H1 (cell line): ENCODE measurements at regions not wholly inside any gene's neighbourhood (a gene's known extent, or its start where the extent isn't known, plus 50 kb on each side); places are given as distances from the start of the nearest gene placed in this dataset.

Experiments
- CTCF ChIA-PET: fragments of 300-600 bp; sonication (Branson Sonifier 250); formaldehyde crosslinking; loops from one replicate; lab custom pipeline; 2021; ENCODE audit not compliant: partially characterized antibody; lab: Charles Lee
- POLR2A ChIA-PET: fragments of 300-600 bp; sonication (Branson Sonifier 250); formaldehyde crosslinking; loops from one replicate; lab custom pipeline; 2021; ENCODE audit warnings: inconsistent platforms; ENCODE audit not compliant: partially characterized antibody; lab: Charles Lee
- DNase-seq, 2 experiments: peaks; one replicate each; pipeline versions ENCODE4 v3.0.0 to v3.0.0-alpha.2; 2010 to 2022; ENCODE audit warnings: low spot score in 2 of 2, low read depth in 1 of 2, mixed read lengths in 1 of 2
- FAIRE-seq: peaks from 2 replicates; lab custom pipeline; 2011; peaks lifted over from hg19 to GRCh38; lab: Jason Lieb, UNC
- H2AFZ ChIP-seq: 2 replicates; pipeline ENCODE4 v1.8.1; 2012; ENCODE audit warnings: low read length, inconsistent platforms
- H2AK5ac ChIP-seq: 2 replicates; pipeline ENCODE4 v1.6.1; 2013; ENCODE audit warnings: low read depth, low read length
- H2BK120ac ChIP-seq: replicated peaks from 2 replicates; pipeline ENCODE3; 2013; ENCODE audit warnings: low read depth, low read length, inconsistent platforms
- H2BK12ac ChIP-seq: 2 replicates; pipeline ENCODE4 v1.6.1; 2013; ENCODE audit warnings: low read depth, low read length
- H2BK15ac ChIP-seq: 2 replicates; pipeline ENCODE4 v1.6.1; 2013; ENCODE audit warnings: low read length
- H2BK20ac ChIP-seq: 2 replicates; pipeline ENCODE4 v1.6.1; 2013; ENCODE audit warnings: low read length
- H2BK5ac ChIP-seq: 2 replicates; pipeline ENCODE4 v1.6.1; 2013; ENCODE audit warnings: low read depth, low read length
- H3K14ac ChIP-seq: 2 replicates; pipeline ENCODE4 v1.6.1; 2013; ENCODE audit warnings: inconsistent platforms; ENCODE audit not compliant: insufficient read length
- H3K18ac ChIP-seq: 2 replicates; pipeline ENCODE4 v1.6.1; 2013; ENCODE audit warnings: low read length; ENCODE audit errors: extremely low read depth
- H3K23ac ChIP-seq: 2 replicates; pipeline ENCODE4 v1.6.1; 2013; ENCODE audit warnings: inconsistent platforms; ENCODE audit not compliant: insufficient read length
- H3K23me2 ChIP-seq: 2 replicates; pipeline ENCODE4 v1.6.1; 2013; ENCODE audit warnings: low read depth, low read length
- H3K27ac ChIP-seq: 2 replicates; pipeline ENCODE4 v1.6.1; 2011; ENCODE audit warnings: low read depth, low read length, inconsistent platforms
- H3K27me3 ChIP-seq, 4 experiments: replicated peaks in 1 of 4; 1 replicate in 1 of 4; 2 replicates in 3 of 4; pipeline versions ENCODE4 v1.6.1 to v1.8.1; 2011 to 2013; ENCODE audit warnings: low read length in 3 of 4, mild to moderate bottlenecking in 3 of 4, inconsistent platforms in 2 of 4, mixed read lengths in 2 of 4, moderate library complexity in 1 of 4; ENCODE audit not compliant: control insufficient read depth in 3 of 4, insufficient read depth in 3 of 4; ENCODE audit errors: extremely low read depth in 1 of 4
- H3K36me3 ChIP-seq, 4 experiments: 2 replicates each; pipeline versions ENCODE4 v1.6.1 to v1.8.1; 2011 to 2013; ENCODE audit warnings: mild to moderate bottlenecking in 4 of 4, low read length in 3 of 4, moderate library complexity in 2 of 4, control low read depth in 1 of 4, inconsistent platforms in 1 of 4; ENCODE audit not compliant: insufficient read depth in 4 of 4, control insufficient read depth in 2 of 4
- H3K4ac ChIP-seq: replicated peaks from 2 replicates; pipeline ENCODE3; 2013; ENCODE audit warnings: low read length, low read depth, mixed read lengths, inconsistent platforms; ENCODE audit not compliant: insufficient read length
- H3K4me1 ChIP-seq, 4 experiments: replicated peaks in 1 of 4; 1 replicate in 1 of 4; 2 replicates in 3 of 4; pipeline versions ENCODE4 v1.6.1 to v1.8.1; 2011 to 2013; ENCODE audit warnings: low read length in 3 of 4, inconsistent platforms in 2 of 4, mixed read lengths in 1 of 4; ENCODE audit not compliant: insufficient read depth in 4 of 4, control insufficient read depth in 3 of 4
- H3K4me2 ChIP-seq, 2 experiments: 2 replicates each; pipeline versions ENCODE4 v1.6.1 to v1.8.1; 2011 to 2013; ENCODE audit warnings: low read depth in 2 of 2, low read length in 2 of 2, control low read depth in 1 of 2, inconsistent platforms in 1 of 2, mild to moderate bottlenecking in 1 of 2; ENCODE audit not compliant: insufficient read depth in 1 of 2
- H3K4me3 ChIP-seq, 4 experiments: fragments of 200-600, 300-600 bp in 1 of 4; sonication (generic), shearing (Covaris generic), sonication (Bioruptor Twin) in 1 of 4; 2 replicates each; pipeline versions ENCODE4 v1.5.1 to v1.8.1; 2011 to 2016; ENCODE audit warnings: low read length in 4 of 4, low read depth in 3 of 4, control low read depth in 2 of 4, inconsistent platforms in 2 of 4, mild to moderate bottlenecking in 2 of 4, mixed read lengths in 1 of 4, moderate library complexity in 1 of 4; ENCODE audit not compliant: insufficient read depth in 2 of 4; ENCODE audit errors: extremely low read depth in 1 of 4
- H3K56ac ChIP-seq: replicated peaks from 2 replicates; pipeline ENCODE3; 2013; ENCODE audit warnings: low read depth, mild to moderate bottlenecking, mixed read lengths, low read length, inconsistent platforms; ENCODE audit not compliant: insufficient read length
- H3K79me1 ChIP-seq: 2 replicates; pipeline ENCODE4 v1.6.1; 2013; ENCODE audit warnings: low read depth, low read length, control low read depth
- H3K79me2 ChIP-seq, 2 experiments: 2 replicates each; pipeline versions ENCODE4 v1.6.1 to v1.8.1; 2012 to 2013; ENCODE audit warnings: low read length in 2 of 2, mild to moderate bottlenecking in 2 of 2, inconsistent platforms in 1 of 2; ENCODE audit not compliant: insufficient read depth in 2 of 2, control insufficient read depth in 1 of 2
- H3K9ac ChIP-seq, 4 experiments: replicated peaks in 1 of 4; 1 replicate in 1 of 4; 2 replicates in 3 of 4; pipeline versions ENCODE4 v1.6.1 to v1.8.1; 2011 to 2013; ENCODE audit warnings: low read depth in 3 of 4, low read length in 3 of 4, control low read depth in 2 of 4, mild to moderate bottlenecking in 2 of 4, moderate library complexity in 2 of 4, inconsistent platforms in 1 of 4; ENCODE audit errors: extremely low read depth in 1 of 4
- H3K9me3 ChIP-seq, 2 experiments: 2 replicates each; pipeline versions ENCODE4 v1.6.1 to v1.8.1; 2012 to 2013; ENCODE audit warnings: mild to moderate bottlenecking in 2 of 2, moderate library complexity in 2 of 2, control low read depth in 1 of 2, inconsistent platforms in 1 of 2, low read depth in 1 of 2, low read length in 1 of 2, mixed read lengths in 1 of 2; ENCODE audit not compliant: insufficient read depth in 2 of 2
- H4K20me1 ChIP-seq, 2 experiments: replicated peaks in 1 of 2; 2 replicates each; pipeline versions ENCODE3 to v1.8.1; 2011 to 2013; ENCODE audit warnings: inconsistent platforms in 2 of 2, low read length in 2 of 2, mild to moderate bottlenecking in 1 of 2; ENCODE audit not compliant: insufficient read depth in 2 of 2, control insufficient read depth in 1 of 2
- H4K5ac ChIP-seq: 2 replicates; pipeline ENCODE4 v1.6.1; 2013; ENCODE audit warnings: low read length, low read depth, mixed read lengths, inconsistent platforms; ENCODE audit not compliant: insufficient read length
- H4K8ac ChIP-seq: 2 replicates; pipeline ENCODE4 v1.8.0; 2013; ENCODE audit warnings: mild to moderate bottlenecking, moderate library complexity, low read length, inconsistent platforms; ENCODE audit not compliant: insufficient read depth; ENCODE audit errors: extremely low read depth
- H4K91ac ChIP-seq: replicated peaks from 2 replicates; pipeline ENCODE3; 2013; ENCODE audit warnings: low read length, mixed read lengths, inconsistent platforms; ENCODE audit not compliant: insufficient read length
- CHD1 ChIP-seq: IDR thresholded peaks from 2 replicates; pipeline ENCODE4 v1.6.1; 2012; ENCODE audit warnings: low read depth, low read length, improper control_type of control experiment
- GTF2F1 ChIP-seq: IDR thresholded peaks from 2 replicates; pipeline ENCODE4 v1.6.1; 2012; ENCODE audit warnings: low read depth, low read length, improper control_type of control experiment, borderline replicate concordance
- NRF1 ChIP-seq: IDR thresholded peaks from 2 replicates; pipeline ENCODE4 v1.6.1; 2011; ENCODE audit warnings: mild to moderate bottlenecking, low read depth, low read length, improper control_type of control experiment
- POLR2AphosphoS5 ChIP-seq: IDR thresholded peaks from 2 replicates; pipeline ENCODE4 v1.6.1; 2011; ENCODE audit warnings: low read depth, low read length
- YY1 ChIP-seq: IDR thresholded peaks from 2 replicates; pipeline ENCODE4 v1.6.1; 2011; ENCODE audit warnings: low read depth, mild to moderate bottlenecking, low read length
- ZNF274 ChIP-seq: IDR thresholded peaks from 2 replicates; pipeline ENCODE4 v1.7.0; 2012; ENCODE audit warnings: low read length, borderline replicate concordance; ENCODE audit errors: extremely low read depth
- WGBS, 2 experiments: shearing (Covaris generic) in 1 of 2; methylation state at CpG; one replicate each; pipeline versions ENCODE4 v1.1.6 to v1.1.7; 2013 to 2015; ENCODE audit warnings: low lambda C conversion rate in 2 of 2, mixed read lengths in 2 of 2, inconsistent platforms in 1 of 2, low coverage in 1 of 2, missing lambda C conversion rate in 1 of 2; ENCODE audit not compliant: insufficient replicate concordance in 2 of 2, insufficient coverage in 1 of 2, insufficient read length in 1 of 2; ENCODE audit errors: extremely low coverage in 1 of 2, missing lambda C conversion rate in 1 of 2; 5-methylcytosine and 5-hydroxymethylcytosine counted together

DNA sequence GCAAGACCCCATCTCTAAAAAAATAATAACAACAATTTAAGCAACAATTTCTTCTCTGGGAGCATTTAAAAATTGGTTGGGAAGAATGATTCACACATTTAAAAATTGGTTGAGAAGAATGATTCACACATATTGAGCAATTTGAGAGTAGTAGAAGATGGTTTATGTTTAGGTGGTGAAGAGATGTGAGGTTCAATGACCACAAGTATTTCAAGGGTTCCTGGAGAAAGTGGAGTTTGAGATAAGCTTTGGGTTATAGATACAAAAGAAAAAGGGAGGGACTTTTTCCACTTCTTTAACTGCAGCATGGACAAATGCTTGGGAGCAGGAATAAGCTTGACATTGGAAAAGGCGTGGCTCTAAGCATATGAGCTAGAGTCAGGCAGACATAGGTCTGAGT, 145.7 kb upstream of the NPHP3 start:
- CTCF ChIA-PET = interaction anchor here (0.6 kb wide), 1 partner anchor 247 kb away, joined by 3 read pairs; no protein-coding TSS in a partner anchor
- WGBS, 2 experiments = 88% methylated on average over 1 of the region's 1 CpG; no CpG with 5 or more reads in 1 of the 2 experiments
- no peak overlapping the region for H2BK5ac ChIP-seq

More for the DNA sequence above, 145.7 kb upstream of the NPHP3 start:
- H3K56ac ChIP-seq = no peak overlapping the region
- no peak for FAIRE-seq
- no peak overlapping the region for H3K23ac ChIP-seq
- no peak overlapping the region for H2BK20ac ChIP-seq
- no peak overlapping the region for H2BK12ac ChIP-seq
- no peak overlapping the region for H3K27ac ChIP-seq
- H3K79me2 ChIP-seq = no peaks in the 10 kb centered on the region
- no peak for DNase-seq
- no peak overlapping the region for H2AFZ ChIP-seq
- no peak overlapping the region for H2BK120ac ChIP-seq
- no peak overlapping the region for H4K91ac ChIP-seq
- no peak overlapping the region for H3K4me3 ChIP-seq
- H3K27me3 ChIP-seq = no peaks in the 10 kb centered on the region
- no peak overlapping the region for H4K5ac ChIP-seq
- H3K4me1 ChIP-seq = no peaks in the 10 kb centered on the region
- no peaks in the 10 kb centered on the region for H3K36me3 ChIP-seq
- H3K79me1 ChIP-seq = no peaks in the 10 kb centered on the region
- POLR2A ChIA-PET = no interaction called here
- no peak overlapping the region for H3K4me2 ChIP-seq
- H3K18ac ChIP-seq = no peak overlapping the region
- no peaks in the 10 kb centered on the region for H3K23me2 ChIP-seq
- no peak overlapping the region for H2BK15ac ChIP-seq
- H3K14ac ChIP-seq = no peak overlapping the region
- no peaks in the 10 kb centered on the region for H3K9me3 ChIP-seq
- no peak overlapping the region for H4K8ac ChIP-seq
- H4K20me1 ChIP-seq = no peaks in the 10 kb centered on the region
- H2AK5ac ChIP-seq = no peak overlapping the region
- no peak overlapping the region for H3K4ac ChIP-seq
- H3K9ac ChIP-seq = no peak overlapping the region; a peak in 1 of 7 replicates
- TF ChIP-seq ZNF274 = no peak
- no peak for TF ChIP-seq POLR2AphosphoS5
- no peak for TF ChIP-seq GTF2F1
- TF ChIP-seq YY1 = no peak
- TF ChIP-seq NRF1 = no peak
- TF ChIP-seq CHD1 = no peak
- TF ChIP-seq, all 59 proteins: peak for 0
